HFF-Myc (cell line): ENCODE measurements at regions not wholly inside any gene's neighbourhood (a gene's known extent, or its start where the extent isn't known, plus 50 kb on each side); places are given as distances from the start of the nearest gene placed in this dataset.
A peak's percentile ranks its signal among the peaks of the same experiment; 100 is the strongest.

Experiments
- DNase-seq: peaks from one replicate; pipeline ENCODE4 v3.0.0-alpha.2; 2011; ENCODE audit warnings: low read depth; ENCODE audit errors: extremely low read depth
- H3K4me3 ChIP-seq: replicated peaks from 2 replicates; pipeline ENCODE4 v1.5.1; 2011; ENCODE audit warnings: low read depth, mild to moderate bottlenecking, control low read depth, low read length
- CTCF ChIP-seq: IDR thresholded peaks from 2 replicates; pipeline ENCODE4 v1.5.1; 2012; ENCODE audit warnings: mild to moderate bottlenecking, low read depth, low read length, control low read depth; ENCODE audit errors: missing control alignments

- H3K4me3 ChIP-seq: no peak overlapping the region
- no peak for TF ChIP-seq CTCF
- peak; percentile 15 for DNase-seq
Measured at GRCh38 chr6:72525821-72526510, 95.9 kb upstream of the KCNQ5 start.

- no peak overlapping the region for H3K4me3 ChIP-seq
- DNase-seq: no peak
- no peak for TF ChIP-seq CTCF
Measured at GRCh38 chr6:72530152-72530551, 91.7 kb upstream of the KCNQ5 start.

- no peak for DNase-seq
- no peak overlapping the region for H3K4me3 ChIP-seq
- TF ChIP-seq CTCF: no peak
Measured at GRCh38 chr6:72530750-72531149, 91.1 kb upstream of the KCNQ5 start.

GRCh38 chr6:72533606-72534005, 88.3 kb upstream of the KCNQ5 start:
- TF ChIP-seq CTCF: no peak
- DNase-seq: no peak
- no peak overlapping the region for H3K4me3 ChIP-seq

GRCh38 chr6:72534236-72534635, 87.6 kb upstream of the KCNQ5 start:
- TF ChIP-seq CTCF: no peak
- H3K4me3 ChIP-seq: no peak overlapping the region

GRCh38 chr6:72535124-72535523, 86.7 kb upstream of the KCNQ5 start:
- DNase-seq: no peak
- no peak for TF ChIP-seq CTCF

More at GRCh38 chr6:72534236-72534635, 87.6 kb upstream of the KCNQ5 start:
- no peak for DNase-seq

GRCh38 chr6:72547020-72547419, 74.8 kb upstream of the KCNQ5 start:
- TF ChIP-seq CTCF: no peak
- H3K4me3 ChIP-seq: no peak overlapping the region
- DNase-seq: no peak

More at GRCh38 chr6:72535124-72535523, 86.7 kb upstream of the KCNQ5 start:
- no peak overlapping the region for H3K4me3 ChIP-seq
